ENCODE measurements at regions not wholly inside any gene's neighbourhood (a gene's known extent, or its start where the extent isn't known, plus 50 kb on each side); places are given as distances from the start of the nearest gene placed in this dataset.

- no peak for DNase-seq (ENCODE audit: low read depth)
- no peak overlapping the region for H3K4me3 ChIP-seq (ENCODE audit: low read depth, low read length)
- no peak for TF ChIP-seq CTCF (conservative IDR thresholded peaks at IDR 0.05; ENCODE audit: low read depth, low read length)
Measured at GRCh38 chr1:193951984-193952383, 765.6 kb upstream of the B3GALT2 start.

- no peak for DNase-seq (ENCODE audit: low read depth)
- TF ChIP-seq CTCF (conservative IDR thresholded peaks at IDR 0.05; ENCODE audit: low read depth, low read length) = no peak
- no peak overlapping the region for H3K4me3 ChIP-seq (ENCODE audit: low read depth, low read length)
Measured at GRCh38 chr1:193944454-193944853, 758.0 kb upstream of the B3GALT2 start.

GRCh38 chr1:193940176-193940575 lies 753.8 kb upstream of the B3GALT2 start:
- DNase-seq (ENCODE audit: low read depth) = no peak
- no peak for TF ChIP-seq CTCF (conservative IDR thresholded peaks at IDR 0.05; ENCODE audit: low read depth, low read length)
- no peak overlapping the region for H3K4me3 ChIP-seq (ENCODE audit: low read depth, low read length)

GRCh38 chr1:193939585-193939984 lies 753.2 kb upstream of the B3GALT2 start:
- H3K4me3 ChIP-seq (ENCODE audit: low read depth, low read length) = no peak overlapping the region
- DNase-seq (ENCODE audit: low read depth) = no peak
- TF ChIP-seq CTCF (conservative IDR thresholded peaks at IDR 0.05; ENCODE audit: low read depth, low read length) = no peak

- no peak overlapping the region for H3K4me3 ChIP-seq (ENCODE audit: low read depth, low read length)
- no peak for DNase-seq (ENCODE audit: low read depth)
- TF ChIP-seq CTCF (conservative IDR thresholded peaks at IDR 0.05; ENCODE audit: low read depth, low read length) = no peak
Measured at GRCh38 chr1:193937308-193937707, 750.9 kb upstream of the B3GALT2 start.

- H3K4me3 ChIP-seq (ENCODE audit: low read depth, low read length) = no peak overlapping the region
- TF ChIP-seq CTCF (conservative IDR thresholded peaks at IDR 0.05; ENCODE audit: low read depth, low read length) = no peak
- DNase-seq (ENCODE audit: low read depth) = no peak
Measured at GRCh38 chr1:193932979-193933378, 746.6 kb upstream of the B3GALT2 start.

GRCh38 chr1:193931356-193931755 lies 744.9 kb upstream of the B3GALT2 start:
- no peak for DNase-seq (ENCODE audit: low read depth)
- TF ChIP-seq CTCF (conservative IDR thresholded peaks at IDR 0.05; ENCODE audit: low read depth, low read length) = no peak
- H3K4me3 ChIP-seq (ENCODE audit: low read depth, low read length) = no peak overlapping the region

All from epithelial cell of proximal tubule (primary cell).